HTR-8/SVneo (cell line): ENCODE measurements at regions not wholly inside any gene's neighbourhood (a gene's known extent, or its start where the extent isn't known, plus 50 kb on each side); places are given as distances from the start of the nearest gene placed in this dataset.
"Not testable (repeated sequence)": the region's sequence is repeated elsewhere in the genome, so short reads cannot be mapped to it uniquely, and the experiment has no call there.

Experiments used
- DNase-seq: peaks from one replicate; pipeline ENCODE4 v3.0.0; 2011; ENCODE audit warnings: low spot score, mixed read lengths; ENCODE audit not compliant: insufficient read length
- FAIRE-seq: peaks from 2 replicates; lab custom pipeline; 2011; peaks lifted over from hg19 to GRCh38; lab: Jason Lieb, UNC

DNA sequence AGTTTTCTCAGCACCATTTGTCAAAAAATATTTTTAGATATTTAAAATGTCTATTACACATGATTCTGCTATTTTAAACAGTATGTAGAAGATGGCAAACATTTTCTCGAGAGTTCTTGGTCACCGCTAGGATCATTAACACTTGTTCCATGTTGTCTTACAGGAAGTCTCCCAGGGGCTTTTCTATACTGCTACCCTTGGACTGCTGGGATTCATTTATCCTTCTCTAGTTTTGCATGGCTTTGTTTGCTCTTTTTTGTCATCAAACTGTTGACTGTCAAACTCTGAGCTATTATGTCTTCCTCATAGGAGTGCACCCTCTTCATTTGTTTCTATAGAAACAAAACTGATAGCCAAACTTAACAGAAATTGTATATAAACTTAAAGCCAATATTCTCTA, 184.9 kb downstream of the CDCA7 start:
- DNase-seq: no peak
- FAIRE-seq: no peak

DNA sequence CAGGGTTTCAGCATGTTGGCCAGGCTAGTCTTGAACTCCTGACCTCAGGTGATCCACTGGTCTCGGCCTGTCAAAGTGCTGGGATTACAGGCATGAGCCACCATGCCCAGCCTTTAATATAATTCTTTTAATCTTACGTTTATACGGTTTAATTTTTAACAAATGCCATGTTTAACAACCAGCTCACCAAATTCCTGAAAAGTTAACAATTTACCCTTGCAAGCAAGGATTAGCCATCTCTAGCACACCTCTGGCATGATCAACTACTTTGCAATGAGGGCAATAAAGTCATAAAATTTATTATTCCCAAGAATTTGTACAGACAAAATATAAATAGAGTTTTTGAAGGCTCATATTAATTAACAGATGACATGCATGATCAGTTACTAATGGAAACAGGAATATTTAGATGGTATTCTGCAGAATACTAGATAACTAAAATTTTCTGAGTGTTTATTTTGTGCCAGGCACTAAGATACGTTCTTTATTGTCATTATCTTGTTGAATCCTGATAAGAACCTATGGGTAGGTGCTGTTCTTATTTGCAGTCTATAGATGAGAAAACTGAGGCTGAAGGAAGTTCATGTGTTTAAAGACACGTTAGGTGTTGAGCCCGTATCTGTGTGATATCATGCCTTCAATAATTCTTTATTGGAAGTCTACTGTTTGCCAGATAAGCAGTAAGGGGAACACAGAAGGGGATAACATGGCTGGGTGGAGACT, 190.1 kb downstream of the CDCA7 start:
- no peak for FAIRE-seq
- no peak for DNase-seq

DNA sequence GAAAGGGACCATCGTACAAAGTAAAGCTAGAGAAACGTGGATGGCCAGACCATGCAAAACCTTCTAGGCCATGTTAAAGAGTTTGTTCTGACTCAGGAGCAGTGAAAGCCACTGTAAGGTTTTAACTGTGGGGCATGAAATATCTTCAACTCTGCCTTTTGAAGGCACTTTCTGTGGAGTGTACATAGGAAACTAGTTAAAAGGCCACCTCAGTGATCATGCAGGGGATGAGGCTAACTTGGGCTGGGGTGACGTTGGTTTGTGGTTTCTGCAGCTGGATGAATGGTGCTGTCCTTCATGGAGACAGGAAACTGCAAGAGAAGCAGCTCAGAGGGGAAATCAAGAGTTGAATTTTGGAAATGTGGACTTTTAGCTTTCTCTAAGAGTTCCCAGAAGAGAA, 190.7 kb downstream of the CDCA7 start:
- no peak for FAIRE-seq
- no peak for DNase-seq

DNA sequence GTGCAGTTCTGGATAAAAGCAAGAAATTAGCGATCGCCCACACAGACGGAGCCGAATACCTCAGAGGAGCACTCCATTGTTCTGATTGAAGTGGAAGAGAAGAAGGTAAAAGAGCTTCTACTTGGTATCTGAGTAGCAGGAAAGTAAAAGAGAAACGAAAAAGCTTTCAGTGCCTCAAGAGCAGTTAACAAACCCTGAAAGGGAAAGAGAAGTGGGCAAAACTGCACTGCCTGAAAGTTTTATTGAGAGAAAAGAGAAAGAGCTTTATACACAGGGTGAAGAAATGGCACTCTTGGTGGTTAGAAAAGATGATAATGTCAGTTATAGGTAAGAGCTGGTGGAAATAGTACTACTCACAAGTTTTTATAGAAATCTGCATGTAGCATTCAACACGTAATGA, 192.8 kb downstream of the CDCA7 start:
- DNase-seq (no peak), FAIRE-seq (no peak)

DNA sequence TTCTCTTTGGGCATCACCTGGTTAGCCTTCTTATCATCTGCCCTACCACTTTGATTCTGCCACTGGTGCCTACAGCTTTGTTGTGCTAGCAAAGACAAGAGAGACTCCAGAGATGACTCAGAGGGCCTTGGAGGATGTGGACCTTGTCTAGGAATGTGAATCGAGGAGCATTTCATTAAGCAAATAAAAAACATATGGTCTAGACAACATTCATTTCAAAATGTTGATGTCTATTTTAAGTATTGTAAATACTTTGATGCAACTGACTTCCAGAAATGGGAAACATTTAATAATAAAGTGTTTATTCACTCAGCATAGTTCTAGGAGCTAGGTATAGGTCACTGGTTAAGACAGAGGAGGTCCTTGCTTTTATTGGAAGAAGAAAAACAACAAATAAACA, 195.5 kb downstream of the CDCA7 start:
- no peak for FAIRE-seq
- DNase-seq: no peak

DNA sequence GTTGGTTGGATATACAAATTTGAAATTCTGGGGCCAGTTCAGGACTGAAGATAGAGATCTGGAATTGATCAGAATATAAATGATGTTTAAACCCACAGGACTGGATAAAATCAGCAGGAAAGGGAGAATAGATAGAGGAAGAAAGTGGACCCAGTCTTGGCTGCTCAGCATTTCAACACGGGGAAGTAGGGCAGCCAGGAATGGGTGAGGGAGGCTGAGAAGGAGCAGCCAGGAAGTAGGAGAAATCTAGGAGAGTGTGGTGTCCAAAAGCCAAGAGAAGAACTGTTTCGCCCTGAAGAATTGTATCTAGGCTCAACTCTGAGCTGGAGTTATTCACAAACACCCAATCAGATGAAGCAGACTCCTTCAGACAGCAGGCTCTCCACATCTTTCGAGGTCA, 197.9 kb downstream of the CDCA7 start:
- DNase-seq: no peak
- no peak for FAIRE-seq

DNA sequence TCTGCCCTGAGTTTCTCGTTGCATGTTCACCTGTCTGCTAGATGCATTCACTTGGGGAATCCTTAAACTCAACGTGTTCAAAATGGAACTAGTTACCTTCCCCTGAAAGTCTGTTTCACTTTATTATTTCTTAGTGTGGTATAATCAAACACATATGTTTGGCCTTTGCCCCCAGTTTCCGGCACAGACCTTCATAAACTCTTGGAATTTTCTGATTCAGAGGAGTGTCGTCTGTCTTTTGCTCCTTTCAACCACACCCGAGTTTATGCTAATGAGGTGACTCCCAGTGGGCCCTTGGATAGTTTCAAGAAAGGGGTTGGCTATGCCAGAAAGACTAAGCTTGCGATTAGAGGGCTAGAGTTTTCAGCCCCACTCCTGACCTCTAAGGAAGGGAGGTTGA, 198.9 kb downstream of the CDCA7 start:
- no peak for FAIRE-seq
- no peak for DNase-seq

DNA sequence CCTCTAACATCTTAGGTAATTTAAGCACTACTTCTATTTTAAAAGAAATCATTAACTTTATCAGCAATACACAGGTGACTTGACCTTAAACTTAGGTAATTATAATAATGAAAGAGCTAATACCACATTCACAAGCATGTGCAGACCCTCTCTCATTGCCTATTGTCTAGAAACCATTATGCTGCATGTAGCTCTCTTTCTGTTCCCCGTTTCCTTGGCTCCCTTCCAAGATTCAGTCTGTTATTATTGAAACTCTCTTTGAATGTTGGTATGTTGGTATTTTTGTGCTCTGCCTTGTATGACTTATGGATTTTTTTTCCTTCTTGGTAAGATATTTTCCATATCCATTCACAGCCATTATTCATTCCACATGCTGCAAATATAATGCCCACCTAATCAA, 201.2 kb downstream of the CDCA7 start:
- FAIRE-seq: no peak
- no peak for DNase-seq

DNA sequence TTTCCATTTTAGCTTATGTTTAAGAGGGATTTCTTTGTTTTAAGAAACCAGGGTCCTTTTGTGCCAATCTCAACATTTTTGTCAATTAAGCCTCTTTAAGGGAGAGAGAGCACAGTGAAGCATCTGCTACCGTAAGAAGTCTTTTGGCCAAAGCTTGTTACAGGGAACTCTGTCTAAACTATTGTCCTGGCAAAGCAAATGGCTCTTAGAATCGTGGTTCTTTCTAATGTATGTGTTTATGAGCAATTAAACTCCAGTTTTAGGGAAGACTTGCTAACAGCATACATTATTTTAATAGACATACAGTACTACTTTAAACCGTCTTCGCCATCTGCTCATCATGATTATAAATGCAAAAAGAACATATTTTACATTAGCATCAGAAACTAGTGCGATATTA, 202.1 kb downstream of the CDCA7 start:
- FAIRE-seq: no peak
- DNase-seq: no peak

DNA sequence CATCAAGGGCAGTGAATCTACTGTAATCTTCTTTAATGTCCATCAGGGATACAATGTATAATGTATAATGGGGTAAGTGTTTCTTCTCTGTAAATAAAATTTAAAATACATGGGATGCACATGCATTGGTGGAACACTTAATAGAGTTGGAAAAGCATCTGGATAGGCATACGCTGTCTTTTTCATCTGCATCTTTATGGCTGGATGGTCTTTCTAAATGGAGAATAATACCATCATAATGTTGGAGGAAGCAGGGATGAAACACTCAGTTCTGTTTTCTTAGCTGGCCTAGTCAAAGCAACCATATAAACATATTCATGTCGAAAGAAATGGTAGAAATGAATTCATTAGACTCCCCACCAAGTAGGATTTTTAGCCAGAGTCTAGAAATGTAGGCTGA, 202.8 kb downstream of the CDCA7 start:
- FAIRE-seq (no peak), DNase-seq (no peak)

DNA sequence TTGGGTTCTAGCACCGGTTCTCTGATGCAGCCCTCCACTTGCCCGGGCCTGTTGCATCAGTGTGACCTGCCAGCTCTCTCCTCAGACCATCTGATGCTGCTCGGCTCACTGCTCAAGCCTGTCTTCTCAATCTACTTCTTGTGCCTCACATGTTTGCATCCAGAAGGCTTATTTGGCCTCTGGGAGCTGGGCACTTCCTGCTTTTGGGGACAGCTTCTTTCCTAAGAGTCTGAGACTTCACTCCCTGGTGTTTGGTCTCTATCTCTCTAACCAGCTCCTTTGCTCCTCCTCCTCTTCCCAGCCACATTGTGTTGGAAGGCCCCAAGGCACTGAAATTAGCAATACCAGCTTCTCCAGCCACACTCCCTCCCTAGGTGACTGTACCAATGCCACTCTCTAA, 212.8 kb downstream of the CDCA7 start:
- FAIRE-seq (no peak), DNase-seq (no peak)

DNA sequence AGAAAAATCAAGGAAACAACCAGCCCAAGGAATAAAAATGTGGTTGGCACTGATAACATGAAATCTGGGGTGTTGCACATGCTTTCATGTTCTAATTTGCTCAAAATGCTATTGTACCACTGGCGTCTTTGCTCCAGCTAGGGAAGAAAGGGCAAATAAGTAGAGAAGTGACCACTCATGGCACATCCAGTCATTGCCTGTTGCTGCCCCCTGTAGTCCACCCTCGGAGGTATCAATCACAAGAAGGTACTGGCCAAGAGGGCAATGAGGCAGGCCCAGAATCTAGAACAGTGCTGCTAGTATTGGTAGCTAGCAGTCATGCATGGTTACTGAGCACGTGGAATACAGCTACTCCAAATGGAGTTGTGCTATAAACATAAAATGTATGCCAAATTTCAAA, 213.4 kb downstream of the CDCA7 start:
- FAIRE-seq (no peak), DNase-seq (no peak)

DNA sequence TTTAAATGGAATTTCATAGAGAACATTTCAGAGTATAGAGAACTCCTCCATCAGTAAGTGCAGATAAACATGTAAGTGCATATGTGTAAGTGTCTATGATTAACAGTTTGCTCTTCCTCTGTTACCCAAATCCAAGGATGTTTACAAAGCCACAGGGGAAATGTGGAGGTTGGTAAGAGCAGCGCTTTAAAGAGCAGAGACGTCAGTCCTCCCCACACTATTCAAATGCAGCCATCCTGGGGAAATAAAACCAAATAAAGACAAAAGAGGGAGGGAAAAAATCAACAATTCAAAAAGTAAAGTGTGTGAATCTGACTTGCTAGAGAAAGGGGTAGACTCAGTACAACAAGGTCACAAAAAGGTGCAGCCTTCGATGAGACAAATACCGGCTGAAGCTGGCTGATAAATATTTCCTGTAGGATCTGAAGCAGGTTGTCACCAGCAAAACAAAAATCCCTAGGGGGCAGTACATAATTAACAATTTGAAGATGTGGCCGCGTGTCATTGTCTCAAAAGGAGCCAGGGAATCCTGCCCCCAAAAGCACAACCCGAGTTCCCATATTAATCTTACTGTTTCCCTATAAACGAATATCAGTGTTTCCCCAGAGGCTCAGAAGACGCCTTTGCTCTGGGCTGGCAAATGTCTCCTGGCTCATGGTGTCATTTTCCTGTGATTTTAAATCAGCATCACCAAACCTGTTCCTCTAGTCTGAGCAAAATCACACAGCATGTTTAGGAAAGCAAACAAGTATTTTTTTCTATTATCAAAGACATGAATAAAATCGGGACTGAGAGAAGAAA, 216.5 kb downstream of the CDCA7 start:
- DNase-seq: peak; percentile 37
- FAIRE-seq: no peak

DNA sequence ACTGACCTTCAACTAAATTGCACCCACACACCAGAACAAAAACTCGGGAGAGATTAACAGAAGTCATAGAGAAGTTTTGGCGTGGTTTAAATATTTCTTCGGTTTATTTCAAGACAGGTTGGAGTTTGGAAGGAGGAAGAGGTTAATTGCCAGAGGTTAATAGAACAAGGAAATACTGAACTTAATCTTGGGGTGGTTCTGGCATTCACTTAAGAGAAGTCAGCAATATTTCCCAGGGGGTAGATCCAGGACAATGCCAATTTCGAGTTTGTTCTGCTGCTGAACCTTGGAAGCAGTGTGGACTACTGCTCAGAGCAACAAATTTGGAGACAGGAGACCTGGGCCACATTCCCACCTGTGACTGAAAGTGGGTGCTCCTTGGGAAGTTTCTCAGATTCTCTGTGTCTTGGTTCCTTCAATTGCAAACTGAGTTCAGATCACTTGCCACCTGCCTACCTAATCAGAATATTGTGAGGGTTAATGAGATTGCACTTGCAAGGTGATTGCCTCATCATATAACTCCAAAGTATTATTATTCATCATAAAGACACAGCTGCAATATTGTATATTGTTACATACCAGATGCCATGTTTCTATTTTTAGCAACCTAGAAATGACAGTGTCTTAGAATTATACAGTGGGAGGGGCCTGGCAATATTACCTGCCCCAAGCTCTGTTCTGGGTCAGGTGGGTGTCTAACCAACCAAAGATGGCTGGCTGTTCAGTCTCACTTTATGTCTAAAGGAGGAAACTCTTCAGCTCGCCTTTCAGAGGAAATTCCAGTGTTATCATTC, 217.4 kb downstream of the CDCA7 start:
- no peak for FAIRE-seq
- no peak for DNase-seq

DNA sequence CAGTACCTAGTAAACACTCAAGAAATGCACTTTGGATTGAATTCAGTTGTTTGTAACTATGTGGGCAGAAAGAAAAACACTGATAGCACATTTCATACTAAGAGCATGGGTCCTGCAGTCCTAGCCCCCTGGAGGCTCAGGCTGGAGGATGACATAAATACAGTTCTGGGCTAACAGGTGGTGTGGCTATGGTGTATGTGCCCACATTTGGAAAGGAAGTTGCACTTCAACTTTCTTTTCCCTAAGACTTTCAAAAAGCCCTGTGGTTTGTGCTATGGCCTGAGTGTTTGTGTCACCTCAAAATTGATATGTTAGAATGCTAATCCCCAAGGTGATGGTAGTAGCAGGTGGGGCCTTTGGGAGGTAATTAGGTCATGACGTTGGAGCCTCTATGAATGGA, 218.2 kb downstream of the CDCA7 start:
- FAIRE-seq: no peak
- no peak for DNase-seq

DNA sequence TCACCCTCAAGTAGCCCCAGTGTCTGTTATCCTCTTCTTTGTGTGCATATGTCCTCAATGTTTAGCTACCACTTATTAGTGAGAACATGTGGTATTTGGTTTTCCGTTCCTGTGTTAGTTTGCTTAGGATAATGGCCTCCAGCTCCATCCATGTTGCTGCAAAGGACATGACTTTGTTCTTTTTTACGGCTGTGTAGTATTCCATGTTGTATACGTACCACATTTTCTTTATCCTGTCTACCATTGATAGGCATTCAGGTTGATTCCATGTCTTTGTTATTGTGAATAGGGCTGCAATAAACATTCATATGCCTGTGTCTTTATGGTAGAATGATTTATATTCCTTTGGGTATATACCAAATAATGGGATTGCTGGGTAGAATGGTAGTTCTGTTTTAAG, 219.1 kb downstream of the CDCA7 start:
- not testable (repeated sequence) for DNase-seq, FAIRE-seq

DNA sequence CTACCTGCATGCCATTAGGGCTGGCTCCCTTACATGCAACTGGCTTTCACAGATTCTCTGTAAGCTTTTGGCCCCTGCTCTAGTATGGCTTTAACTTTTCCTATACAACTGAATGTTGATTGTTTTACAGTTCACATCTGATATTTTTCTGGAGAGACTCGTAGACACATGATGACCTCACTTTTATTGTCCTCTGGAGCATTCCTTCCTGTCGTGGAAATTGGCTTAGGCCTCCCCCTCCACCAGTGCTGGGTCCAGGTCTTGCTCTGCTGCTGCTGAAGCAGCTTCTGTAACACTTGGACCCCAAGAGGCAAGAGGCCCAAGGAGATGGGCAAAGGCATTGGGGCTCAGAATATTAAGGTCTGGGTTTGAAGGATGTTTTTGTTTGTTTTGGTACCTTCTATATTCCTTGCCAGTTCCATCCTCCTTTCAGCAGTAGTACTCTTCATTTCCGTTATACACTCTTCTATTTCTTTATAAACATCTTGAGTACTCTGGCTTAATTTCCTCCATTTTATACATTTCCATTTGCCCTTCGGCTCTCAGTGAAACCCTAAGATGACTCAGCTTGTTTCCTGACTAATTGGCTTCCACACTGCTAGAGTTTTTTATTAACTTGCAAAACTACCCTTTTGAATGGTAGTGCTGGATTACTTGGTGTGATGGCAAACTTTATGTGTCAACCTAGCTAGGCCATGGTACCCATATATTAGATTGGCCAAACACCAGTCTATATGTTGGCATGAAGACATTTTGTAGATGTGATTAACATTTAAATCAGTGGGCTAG, 219.8 kb downstream of the CDCA7 start:
- FAIRE-seq (no peak), DNase-seq (no peak)

DNA sequence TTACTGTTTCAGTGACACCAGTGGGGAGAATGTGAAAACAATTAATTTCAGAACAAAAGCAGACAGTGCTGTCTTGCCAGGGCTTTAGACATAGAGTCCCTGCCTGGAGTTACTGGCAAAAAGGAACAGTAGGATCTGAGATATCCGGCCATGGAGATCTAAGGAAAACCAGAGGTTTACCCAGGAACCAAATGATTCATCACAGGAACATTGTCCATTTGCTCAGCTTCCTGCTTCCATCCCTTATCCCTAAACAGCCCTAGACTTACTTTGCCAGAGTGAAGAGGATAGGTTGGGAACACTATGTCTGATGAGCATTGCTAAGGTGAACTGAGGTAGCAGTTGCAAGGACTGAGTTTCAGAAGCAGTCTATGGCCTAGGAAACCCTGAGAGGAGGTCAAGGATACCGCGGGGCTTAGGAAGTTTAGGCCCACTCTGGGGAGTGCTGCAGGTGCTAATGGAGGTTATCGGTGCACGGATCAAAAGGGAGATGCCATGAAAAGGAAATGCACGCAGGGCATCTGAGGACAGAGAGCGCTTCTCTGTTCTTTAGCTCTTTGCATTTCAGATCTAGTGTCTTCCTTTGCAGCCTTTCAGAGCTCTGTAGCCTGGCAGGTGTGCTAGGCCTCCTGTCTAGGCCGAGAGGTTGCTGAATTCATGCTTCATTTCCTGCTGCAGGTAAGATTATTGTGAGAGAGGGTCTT, 223.9 kb downstream of the CDCA7 start:
- DNase-seq (no peak), FAIRE-seq (no peak)

DNA sequence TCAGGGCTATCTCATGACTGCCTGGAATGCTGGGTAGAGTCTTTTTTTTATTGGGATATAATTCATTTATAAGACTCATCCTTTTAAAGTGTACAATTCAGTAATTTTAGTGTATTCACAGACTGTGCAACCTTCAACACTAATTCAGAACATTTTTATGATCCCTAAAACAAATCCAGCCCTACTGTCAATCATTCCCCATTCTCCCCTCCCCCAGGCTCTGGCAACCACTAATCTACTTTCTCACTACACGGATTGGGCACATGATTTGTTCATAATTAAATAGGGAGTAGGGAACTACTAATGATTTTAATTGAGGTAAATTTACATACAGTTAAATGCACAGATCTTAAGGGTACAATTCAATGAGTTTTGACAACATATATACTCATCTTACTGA, 225.7 kb downstream of the CDCA7 start:
- FAIRE-seq (no peak), DNase-seq (no peak)

DNA sequence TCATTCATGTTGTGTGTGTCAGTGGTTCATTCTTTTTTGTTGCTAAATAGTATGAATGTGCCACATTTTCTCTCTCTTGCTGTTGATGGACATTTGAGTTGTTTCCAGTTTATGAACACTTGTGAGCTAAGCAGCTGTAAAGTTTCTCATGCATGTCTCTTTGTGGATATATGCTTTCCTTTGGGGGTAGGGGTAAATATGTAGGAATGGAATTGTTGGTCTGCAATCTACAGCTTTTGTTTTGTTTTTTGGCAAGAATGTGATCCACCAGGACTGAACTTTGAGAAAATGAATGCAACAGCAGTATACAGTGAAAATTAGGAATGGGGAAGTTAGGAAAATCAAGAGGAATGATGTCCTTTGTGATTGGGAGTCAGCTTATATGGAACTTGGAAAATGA, 226.3 kb downstream of the CDCA7 start:
- DNase-seq: no peak
- no peak for FAIRE-seq
